ENCODE measurements at regions not wholly inside any gene's neighbourhood (a gene's known extent, or its start where the extent isn't known, plus 50 kb on each side); places are given as distances from the start of the nearest gene placed in this dataset.

DNA sequence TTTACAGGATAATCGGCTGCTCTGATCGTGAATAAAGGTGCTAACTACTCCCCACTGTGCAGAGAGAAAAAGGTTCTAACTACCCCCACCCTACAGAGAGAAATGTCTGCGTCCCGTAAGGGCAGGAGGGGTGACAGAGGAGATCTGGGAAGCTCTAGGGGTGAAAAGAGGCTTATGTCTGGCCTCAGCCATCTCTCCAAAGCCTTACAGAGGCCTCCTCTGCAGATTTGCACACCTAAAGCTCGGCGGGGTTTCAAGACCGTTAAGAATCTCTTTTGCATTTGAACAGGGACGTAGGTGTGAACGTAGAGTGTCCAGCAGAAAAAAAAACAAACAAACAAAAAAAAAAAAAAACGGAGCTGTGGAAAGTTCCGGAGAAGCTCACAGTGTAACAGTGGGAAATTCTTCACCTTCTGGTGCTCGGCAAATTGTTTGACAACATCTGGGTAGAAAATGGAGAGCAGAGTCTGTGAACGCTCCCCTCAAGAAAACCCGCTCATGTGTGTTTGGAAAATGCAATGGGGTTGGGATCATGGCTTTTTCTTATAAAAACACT lies 161.0 kb downstream of the SHOX start:
- Mint-ChIP-seq H3K9me3 (no peaks in the 10 kb centered on the region), H3K27me3 (ENCODE audit: low read depth, poor library complexity) (peaks cover 62% of the 10 kb centered on the region), H3K4me1 (peaks cover 34% of the 10 kb centered on the region), H3K36me3 (ENCODE audit: low read depth) (no peaks in the 10 kb centered on the region), H3K27ac (no peak overlapping the region), H3K4me3 (peak overlapping the region; percentile 31)
- DNase-seq: no peak
- TF ChIP-seq, protein P1, sequence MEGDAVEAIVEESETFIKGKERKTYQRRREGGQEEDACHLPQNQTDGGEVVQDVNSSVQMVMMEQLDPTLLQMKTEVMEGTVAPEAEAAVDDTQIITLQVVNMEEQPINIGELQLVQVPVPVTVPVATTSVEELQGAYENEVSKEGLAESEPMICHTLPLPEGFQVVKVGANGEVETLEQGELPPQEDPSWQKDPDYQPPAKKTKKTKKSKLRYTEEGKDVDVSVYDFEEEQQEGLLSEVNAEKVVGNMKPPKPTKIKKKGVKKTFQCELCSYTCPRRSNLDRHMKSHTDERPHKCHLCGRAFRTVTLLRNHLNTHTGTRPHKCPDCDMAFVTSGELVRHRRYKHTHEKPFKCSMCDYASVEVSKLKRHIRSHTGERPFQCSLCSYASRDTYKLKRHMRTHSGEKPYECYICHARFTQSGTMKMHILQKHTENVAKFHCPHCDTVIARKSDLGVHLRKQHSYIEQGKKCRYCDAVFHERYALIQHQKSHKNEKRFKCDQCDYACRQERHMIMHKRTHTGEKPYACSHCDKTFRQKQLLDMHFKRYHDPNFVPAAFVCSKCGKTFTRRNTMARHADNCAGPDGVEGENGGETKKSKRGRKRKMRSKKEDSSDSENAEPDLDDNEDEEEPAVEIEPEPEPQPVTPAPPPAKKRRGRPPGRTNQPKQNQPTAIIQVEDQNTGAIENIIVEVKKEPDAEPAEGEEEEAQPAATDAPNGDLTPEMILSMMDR (IDR thresholded peaks at IDR 0.05): no peak

DNA sequence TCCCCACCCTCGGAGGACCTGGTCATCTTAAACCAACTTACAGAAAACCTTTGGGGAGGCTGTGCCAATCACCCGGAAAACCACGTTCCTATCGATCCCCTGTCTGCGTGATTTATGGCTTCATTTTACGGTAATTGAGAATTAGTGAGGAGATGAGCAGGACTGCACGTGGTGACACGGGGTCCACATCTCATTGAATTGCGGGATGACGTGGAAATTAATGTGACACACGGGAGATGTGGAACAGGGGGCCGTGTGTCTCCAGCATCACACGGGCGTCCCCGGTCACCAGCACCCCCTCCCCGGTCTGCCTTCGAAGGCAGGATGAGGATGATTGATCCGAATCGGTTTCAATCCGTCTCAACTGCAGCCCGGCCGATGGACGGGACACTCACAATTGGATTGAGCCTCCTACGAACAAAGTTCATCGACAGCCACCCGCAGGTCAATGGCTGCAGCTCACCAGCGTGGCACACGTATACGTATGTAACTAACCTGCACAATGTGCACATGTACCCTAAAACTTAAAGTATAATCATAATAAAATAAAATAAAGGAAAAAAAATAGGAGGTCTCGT lies 160.3 kb downstream of the SHOX start:
- DNase-seq: no peak
- H3K4me1 Mint-ChIP-seq: peaks cover 34% of the 10 kb centered on the region
- no peak overlapping the region for H3K27ac Mint-ChIP-seq
- no peaks in the 10 kb centered on the region for H3K9me3 Mint-ChIP-seq
- no peaks in the 10 kb centered on the region for H3K36me3 Mint-ChIP-seq (ENCODE audit: low read depth)
- peak overlapping the region; percentile 62 for H3K4me3 Mint-ChIP-seq
- TF ChIP-seq, protein P1 (IDR thresholded peaks at IDR 0.05): no peak
- H3K27me3 Mint-ChIP-seq (ENCODE audit: low read depth, poor library complexity): peaks cover 61% of the 10 kb centered on the region

DNA sequence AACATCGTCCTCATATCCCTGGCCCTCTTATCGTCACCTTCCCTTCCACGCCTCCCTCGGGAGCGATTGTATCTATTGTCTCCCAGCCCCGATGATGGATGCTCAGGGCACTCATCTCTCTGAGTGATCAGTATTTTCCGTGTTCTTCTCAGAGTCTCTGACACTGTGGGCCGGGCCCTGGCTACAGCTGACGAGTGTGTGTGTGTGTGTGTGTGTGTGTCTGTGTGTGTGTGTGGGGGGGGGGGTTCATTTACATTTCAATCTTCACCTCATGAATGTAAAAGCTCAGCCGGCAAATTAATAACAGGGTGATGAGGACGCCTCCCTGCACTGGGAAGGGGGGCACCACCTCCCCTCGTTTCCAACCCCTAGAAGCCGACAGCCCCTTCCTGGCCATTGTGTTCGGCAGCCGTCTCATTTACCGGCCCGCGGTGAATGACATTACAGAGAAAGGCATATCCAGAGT lies 159.5 kb downstream of the SHOX start:
- TF ChIP-seq, protein P1 (IDR thresholded peaks at IDR 0.05): no peak
- H3K36me3 Mint-ChIP-seq (ENCODE audit: low read depth): no peaks in the 10 kb centered on the region
- H3K4me3 Mint-ChIP-seq: peak overlapping the region; percentile 43
- peaks cover 62% of the 10 kb centered on the region for H3K27me3 Mint-ChIP-seq (ENCODE audit: low read depth, poor library complexity)
- DNase-seq: peak; percentile 21
- peaks cover 34% of the 10 kb centered on the region for H3K4me1 Mint-ChIP-seq
- H3K27ac Mint-ChIP-seq: no peak overlapping the region
- no peaks in the 10 kb centered on the region for H3K9me3 Mint-ChIP-seq

DNA sequence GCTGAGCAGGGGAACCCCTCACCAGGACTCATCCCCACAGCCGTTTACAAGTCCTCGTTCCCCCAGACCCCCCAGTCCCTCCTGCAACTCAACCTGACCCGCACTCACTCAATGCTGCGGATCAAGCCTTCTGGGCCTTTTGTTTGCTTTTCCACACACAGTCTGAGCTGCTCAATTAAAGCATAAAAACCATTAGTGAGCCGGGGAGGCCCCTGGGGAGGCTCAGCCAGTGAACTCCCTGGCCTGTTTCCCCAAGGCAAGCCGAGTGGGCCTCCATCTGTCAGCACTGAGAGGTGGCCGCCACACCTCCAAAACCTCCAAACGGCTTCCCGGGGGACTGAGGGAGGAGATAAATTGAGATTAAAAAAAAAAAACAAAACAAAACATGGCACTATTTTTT lies 158.5 kb downstream of the SHOX start:
- H3K36me3 Mint-ChIP-seq (ENCODE audit: low read depth): no peaks in the 10 kb centered on the region
- peaks cover 34% of the 10 kb centered on the region for H3K4me1 Mint-ChIP-seq
- H3K27me3 Mint-ChIP-seq (ENCODE audit: low read depth, poor library complexity): peaks cover 54% of the 10 kb centered on the region
- no peak overlapping the region for H3K4me3 Mint-ChIP-seq
- TF ChIP-seq, protein P1 (IDR thresholded peaks at IDR 0.05): no peak
- no peak overlapping the region for H3K27ac Mint-ChIP-seq
- H3K9me3 Mint-ChIP-seq: no peaks in the 10 kb centered on the region
- DNase-seq: no peak

DNA sequence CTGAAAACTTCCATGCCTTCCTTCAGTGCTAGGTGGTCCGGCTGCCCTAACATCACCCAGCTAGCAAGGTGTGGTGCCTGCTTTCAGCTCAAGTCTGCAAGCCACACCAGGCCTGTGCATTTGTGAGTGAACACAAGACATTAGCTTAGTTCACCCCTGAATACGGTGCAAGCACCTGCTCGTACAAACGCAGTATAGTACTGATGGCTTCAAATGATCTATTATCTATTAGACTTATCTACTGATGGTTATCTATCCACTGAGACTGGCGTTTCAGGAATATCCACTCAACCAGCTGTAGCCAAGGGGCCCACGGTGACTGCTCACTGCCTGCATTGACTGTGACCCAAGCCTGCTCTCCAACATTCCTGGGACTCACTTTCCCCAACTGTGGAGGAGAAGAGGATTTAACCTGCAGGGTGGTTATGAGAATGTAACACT lies 155.9 kb downstream of the SHOX start:
- Mint-ChIP-seq H3K27me3 (ENCODE audit: low read depth, poor library complexity) (peaks cover 52% of the 10 kb centered on the region), H3K4me3 (no peak overlapping the region)
- TF ChIP-seq, protein P1 (IDR thresholded peaks at IDR 0.05): no peak

DNA sequence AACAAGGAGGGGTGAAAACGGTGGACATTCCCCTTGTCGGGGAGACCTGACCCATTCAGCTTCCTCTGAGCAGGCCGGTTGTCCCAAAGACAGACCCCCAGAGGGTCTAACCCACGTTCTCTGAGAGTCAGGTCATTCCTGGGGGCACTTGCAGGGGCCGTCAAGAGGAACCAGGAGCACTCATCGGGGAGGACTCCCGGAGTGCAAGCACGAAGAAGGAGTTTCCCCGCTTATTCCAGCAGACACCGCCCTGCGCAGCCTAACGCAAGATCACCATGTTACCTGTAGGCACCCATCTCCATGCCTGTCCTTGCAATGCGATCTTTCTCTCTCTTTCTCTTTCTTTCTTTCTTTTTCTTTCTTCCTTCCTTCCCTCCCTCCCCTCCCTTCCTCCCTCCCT lies 154.2 kb downstream of the SHOX start:
- TF ChIP-seq, protein P1 (IDR thresholded peaks at IDR 0.05): no peak
- Mint-ChIP-seq H3K4me3 (no peak overlapping the region), H3K36me3 (ENCODE audit: low read depth) (no peaks in the 10 kb centered on the region), H3K27ac (no peak overlapping the region), H3K4me1 (peaks cover 24% of the 10 kb centered on the region), H3K9me3 (no peaks in the 10 kb centered on the region), H3K27me3 (ENCODE audit: low read depth, poor library complexity) (peaks cover 48% of the 10 kb centered on the region)
- no peak for DNase-seq

More for the DNA sequence above, 155.9 kb downstream of the SHOX start:
- Mint-ChIP-seq H3K4me1 (peaks cover 35% of the 10 kb centered on the region), H3K9me3 (no peaks in the 10 kb centered on the region), H3K36me3 (ENCODE audit: low read depth) (no peaks in the 10 kb centered on the region), H3K27ac (no peak overlapping the region)
- DNase-seq: no peak
